Heart right ventricle (tissue), 16 donors: ENCODE measurements at regions not wholly inside any gene's neighbourhood (a gene's known extent, or its start where the extent isn't known, plus 50 kb on each side); places are given as distances from the start of the nearest gene placed in this dataset.

Experiments
- ATAC-seq, 8 donors: fragments of 200-7000 bp; cut with Tn5 transposase; one replicate each; pipeline ENCODE4 v1.9.1; 2020; ENCODE audit warnings: mild to moderate bottlenecking in 8 of 8, moderate library complexity in 8 of 8, moderate number of reproducible peaks in 1 of 8
- DNase-seq, 2 donors: peaks; one replicate each; pipeline ENCODE4 v3.0.0-alpha.2; 2020
- H3K27ac ChIP-seq, 10 donors: fragments of 200-600 bp; sonication (generic) in 2 of 10; one replicate each; pipeline versions ENCODE4 v1.5.0 to v1.8.0; 2020 to 2022; ENCODE audit warnings: mild to moderate bottlenecking in 3 of 10
- H3K27me3 ChIP-seq, 7 donors: fragments of 200-600 bp; one replicate each; pipeline ENCODE4 v1.8.0; 2021 to 2022; ENCODE audit warnings: mild to moderate bottlenecking in 2 of 7
- H3K36me3 ChIP-seq, 9 donors: fragments of 200-600 bp; sonication (generic) in 1 of 9; one replicate each; pipeline versions ENCODE4 v1.5.0 to v1.8.0; 2020 to 2022; ENCODE audit warnings: mild to moderate bottlenecking in 2 of 9
- H3K4me1 ChIP-seq, 9 donors: fragments of 200-600 bp; sonication (generic) in 1 of 9; one replicate each; pipeline versions ENCODE4 v1.5.0 to v1.8.0; 2020 to 2022; ENCODE audit warnings: mild to moderate bottlenecking in 4 of 9
- H3K4me3 ChIP-seq, 10 donors: fragments of 200-600 bp; sonication (generic) in 2 of 10; one replicate each; pipeline versions ENCODE4 v1.5.0 to v1.8.0; 2020 to 2022; ENCODE audit warnings: mild to moderate bottlenecking in 7 of 10, moderate library complexity in 2 of 10
- H3K9me3 ChIP-seq, 11 donors: fragments of 200-600 bp in 10 of 11; sonication (generic) in 2 of 11; one replicate each; pipeline versions ENCODE4 v1.5.0 to v1.8.0; 2013 to 2022; ENCODE audit warnings: mild to moderate bottlenecking in 2 of 11, control low read depth in 1 of 11, moderate library complexity in 1 of 11
- CTCF ChIP-seq, 9 donors: fragments of 200-600 bp; sonication (generic) in 2 of 9; IDR thresholded peaks; one replicate each; pipeline versions ENCODE4 v1.5.0 to v1.8.0; 2021 to 2022; ENCODE audit warnings: antibody characterized with exemption in 9 of 9, mild to moderate bottlenecking in 5 of 9, moderate library complexity in 1 of 9
- WGBS, 2 donors: extraction: QIAGEN DNeasy Blood & Tissue Kit; methylation state at CpG; one replicate each; pipeline ENCODE4 v1.1.7; 2013; ENCODE audit warnings: inconsistent platforms in 1 of 2; 5-methylcytosine and 5-hydroxymethylcytosine counted together
- intact Hi-C, 10 donors: fragments of 100-400 bp; cut with DNase I; formaldehyde crosslinking; loops; one replicate each; pipeline versions ENCODE4 v1.11.1 to v1.14.2; 2022
- donor health status: Arrhythmogenic right ventricular cardiomyopathy.
- donor health status: ischemic (EF 13 %, LVEDD 7.1; RV severe dilation, severe dysfunction).
- donor health status: healthy with polysubstance abuse.
- donor health status: DM: no; HTN: yes; CAD: no.
- donor health status: DM: no; HTN: no; CAD: no.
- donor health status: ischemic (EF 25% LVEDD 6.9; RV normal size, moderate dysfunction).
- donor health status: ischemic (EF 25% LVEDD 5.7; RV mildly dilated, moderate dysfunction).
- donor health status: healthy.
- donor health status: DM: yes; HTN: yes; CAD: no.
- donor health status: Ischemic cardiomyopathy.
- donor health status: ischemic (EF 35%, LVEDD 5.7; RV mildly dilated, moderate dysfunction).
- donor health status: nonischemic (EF 11% LVEDD 7.7; RV severe dilation, severe dysfunction).
- donor health status: DM: yes; HTN: yes; CAD: no.
- donor health status: PGD.
- donor health status: ischemic (EF 29% LVEDD 5.4; RV normal size, mild dysfunction).
- donor health status: nonischemic (EF 23%, LVEDD 6.1; RV moderate dilation, normal function).

GRCh38 chr14:48251290-48251689, 575.9 kb upstream of the MDGA2 start:
- intact Hi-C loops = no loop called here
- WGBS, 2 donors = 73 to 83% methylated on average over 5 of the region's 5 CpGs
- Histone ChIP-seq H3K4me1 (no peaks in the 10 kb centered on the region), H3K9me3 (no peaks in the 10 kb centered on the region), H3K27ac (no peak overlapping the region), H3K4me3 (no peak overlapping the region), H3K36me3 (no peaks in the 10 kb centered on the region), H3K27me3 (no peaks in the 10 kb centered on the region)
- ATAC-seq (no peak), DNase-seq (no peak)
- TF ChIP-seq CTCF (IDR thresholded peaks at IDR 0.05) = no peak

GRCh38 chr14:48250575-48250974, 575.2 kb upstream of the MDGA2 start:
- no peak for DNase-seq
- Histone ChIP-seq H3K27me3 (no peaks in the 10 kb centered on the region), H3K27ac (no peak overlapping the region), H3K36me3 (no peaks in the 10 kb centered on the region), H3K9me3 (no peaks in the 10 kb centered on the region), H3K4me1 (no peaks in the 10 kb centered on the region), H3K4me3 (no peak overlapping the region)
- 82% methylated on average over 5 of the region's 5 CpGs for WGBS, 2 donors
- intact Hi-C loops = no loop called here
- no peak for TF ChIP-seq CTCF (IDR thresholded peaks at IDR 0.05)
- no peak for ATAC-seq

- Histone ChIP-seq H3K36me3 (no peaks in the 10 kb centered on the region), H3K27me3 (no peaks in the 10 kb centered on the region), H3K9me3 (no peaks in the 10 kb centered on the region), H3K27ac (no peak overlapping the region), H3K4me3 (no peak overlapping the region), H3K4me1 (no peaks in the 10 kb centered on the region)
- ATAC-seq (no peak), DNase-seq (no peak)
- TF ChIP-seq CTCF (IDR thresholded peaks at IDR 0.05) = no peak
- intact Hi-C loops = no loop called here
- WGBS, 2 donors = 54 to 70% methylated on average over 2 of the region's 2 CpGs
Observed at GRCh38 chr14:48247977-48248376, 572.6 kb upstream of the MDGA2 start.

GRCh38 chr14:48243900-48244299, 568.5 kb upstream of the MDGA2 start:
- intact Hi-C loops = no loop called here
- Histone ChIP-seq H3K36me3 (no peaks in the 10 kb centered on the region), H3K27me3 (no peaks in the 10 kb centered on the region), H3K9me3 (no peaks in the 10 kb centered on the region), H3K4me1 (no peaks in the 10 kb centered on the region), H3K27ac (no peak overlapping the region), H3K4me3 (no peak overlapping the region)
- no peak for DNase-seq
- ATAC-seq = no peak
- 77 to 81% methylated on average over 3 of the region's 3 CpGs for WGBS, 2 donors
- no peak for TF ChIP-seq CTCF (IDR thresholded peaks at IDR 0.05)

GRCh38 chr14:48229091-48229490, 553.7 kb upstream of the MDGA2 start:
- no peak for TF ChIP-seq CTCF (IDR thresholded peaks at IDR 0.05)
- DNase-seq (no peak), ATAC-seq (no peak)
- Histone ChIP-seq H3K4me3 (no peak overlapping the region), H3K27ac (no peak overlapping the region), H3K9me3 (peaks cover 0 to 3% (median 0%) of the 10 kb centered on the region in 11 donors), H3K4me1 (no peaks in the 10 kb centered on the region), H3K36me3 (no peaks in the 10 kb centered on the region), H3K27me3 (no peaks in the 10 kb centered on the region)
- intact Hi-C loops = no loop called here
